GM12875 (cell line): ENCODE measurements at regions not wholly inside any gene's neighbourhood (a gene's known extent, or its start where the extent isn't known, plus 50 kb on each side); places are given as distances from the start of the nearest gene placed in this dataset.

Experiments used
- H3K4me3 ChIP-seq: one replicate; pipeline ENCODE4 v1.5.1; 2011; ENCODE audit warnings: low read depth, low read length, control low read depth
- CTCF ChIP-seq: IDR thresholded peaks from 2 replicates; pipeline ENCODE4 v1.5.1; 2011; ENCODE audit warnings: low read depth, mild to moderate bottlenecking, control low read depth, inconsistent platforms, low read length, moderate library complexity, borderline replicate concordance; ENCODE audit not compliant: insufficient read depth

GRCh38 chr2:38509947-38510326, 92.8 kb downstream of the HNRNPLL start:
- H3K4me3 ChIP-seq = no peak overlapping the region
- TF ChIP-seq CTCF = no peak

GRCh38 chr2:38509314-38509946, 93.3 kb downstream of the HNRNPLL start:
- TF ChIP-seq CTCF = no peak
- no peak overlapping the region for H3K4me3 ChIP-seq

GRCh38 chr2:38508311-38509039, 94.3 kb downstream of the HNRNPLL start:
- H3K4me3 ChIP-seq = no peak overlapping the region
- TF ChIP-seq CTCF = peak; percentile 78

GRCh38 chr2:38507712-38508111, 95.0 kb downstream of the HNRNPLL start:
- H3K4me3 ChIP-seq = no peak overlapping the region
- no peak for TF ChIP-seq CTCF

GRCh38 chr2:38505779-38506178, 96.9 kb downstream of the HNRNPLL start:
- no peak overlapping the region for H3K4me3 ChIP-seq
- TF ChIP-seq CTCF = no peak

GRCh38 chr2:38504169-38504568, 98.6 kb downstream of the HNRNPLL start:
- no peak overlapping the region for H3K4me3 ChIP-seq
- no peak for TF ChIP-seq CTCF

- H3K4me3 ChIP-seq = no peak overlapping the region
- no peak for TF ChIP-seq CTCF
Measured at GRCh38 chr2:38502107-38502506, 100.6 kb downstream of the HNRNPLL start.
